K562 (cell line): ENCODE measurements at regions not wholly inside any gene's neighbourhood (a gene's known extent, or its start where the extent isn't known, plus 50 kb on each side); places are given as distances from the start of the nearest gene placed in this dataset.

Source experiments
- ATAC-seq: fragments of 200-7000 bp; cut with Tn5 transposase; 3 replicates; pipeline ENCODE4 v1.9.1; 2020; ENCODE audit warnings: moderate library complexity
- BruUV-seq: library from RNA; stranded (reverse); fragments of 400-500 nt; replicated peaks from 2 replicates; lab custom pipeline; 2021; lab: Mats Ljungman, UMichigan
- CTCF ChIA-PET: fragments of 300-600 bp; formaldehyde crosslinking; extraction: SDS; loops from one replicate; lab custom pipeline; 2021; ENCODE audit warnings: low intra/inter-chr PET ratio; lab: Yijun Ruan, JAX
- POLR2A ChIA-PET: fragments of 300-600, 350-650 bp; sonication (Branson Sonifier 250); formaldehyde crosslinking; extraction: SDS; loops from one replicate; lab custom pipeline; 2021; ENCODE audit warnings: antibody characterized with exemption, inconsistent platforms; lab: Yijun Ruan, JAX
- DNase-seq, 4 experiments: peaks; one replicate each; pipeline versions ENCODE4 v3.0.0 to v3.0.0-alpha.2; 2011 to 2018; ENCODE audit warnings: low spot score in 3 of 4, mixed read lengths in 3 of 4; ENCODE audit errors: extremely low read depth in 1 of 4
- FAIRE-seq: peaks from 2 replicates; lab custom pipeline; 2011; peaks lifted over from hg19 to GRCh38; lab: Jason Lieb, UNC
- H2AFZ ChIP-seq: 2 replicates; pipeline ENCODE4 v1.6.0; 2011; ENCODE audit warnings: low read depth, low read length, control low read depth, inconsistent platforms
- H3K27ac ChIP-seq: fragments of 200-600 bp; 3 replicates; pipeline ENCODE4 v1.8.0; 2011; ENCODE audit warnings: low read depth, mild to moderate bottlenecking, control low read depth, inconsistent platforms, low read length, moderate library complexity, mixed read lengths; ENCODE audit errors: extremely low read depth
- H3K27me3 ChIP-seq, 2 experiments: fragments of 300-600 bp in 1 of 2; 2 replicates in 1 of 2; 3 replicates in 1 of 2; pipeline versions ENCODE4 v1.6.0 to v1.8.0; 2011; ENCODE audit warnings: inconsistent platforms in 2 of 2, low read length in 2 of 2, mild to moderate bottlenecking in 1 of 2, mixed read lengths in 1 of 2, moderate library complexity in 1 of 2; ENCODE audit not compliant: control insufficient read depth in 2 of 2, insufficient read depth in 2 of 2
- H3K36me3 ChIP-seq: fragments of 300-600 bp; 3 replicates; pipeline ENCODE4 v1.8.0; 2011; ENCODE audit warnings: mild to moderate bottlenecking, low read length, inconsistent platforms; ENCODE audit not compliant: control insufficient read depth, insufficient read depth
- H3K4me1 ChIP-seq, 2 experiments: fragments of 200-600 bp in 1 of 2; replicated peaks in 1 of 2; 2 replicates in 1 of 2; 3 replicates in 1 of 2; pipeline versions ENCODE4 v1.5.1 to v1.8.0; 2011; ENCODE audit warnings: inconsistent platforms in 2 of 2, low read length in 2 of 2, mild to moderate bottlenecking in 1 of 2, mixed read lengths in 1 of 2, moderate library complexity in 1 of 2; ENCODE audit not compliant: control insufficient read depth in 2 of 2, insufficient read depth in 2 of 2
- H3K4me2 ChIP-seq: 2 replicates; pipeline ENCODE4 v1.6.1; 2011; ENCODE audit warnings: low read length, control low read depth, inconsistent platforms, mixed read lengths; ENCODE audit not compliant: insufficient read depth
- H3K4me3 ChIP-seq: fragments of 200-600 bp; sonication (generic), shearing (Covaris generic); 2 replicates; pipeline ENCODE4 v1.5.1; 2016; ENCODE audit warnings: control low read depth, inconsistent platforms
- H3K79me2 ChIP-seq: fragments of 200-600 bp; 3 replicates; pipeline ENCODE4 v1.8.0; 2011; ENCODE audit warnings: low read length, inconsistent platforms; ENCODE audit not compliant: control insufficient read depth, insufficient read depth
- H3K9ac ChIP-seq, 2 experiments: 2 replicates each; pipeline versions ENCODE4 v1.6.0 to v1.6.1; 2011; ENCODE audit warnings: low read depth in 2 of 2, low read length in 2 of 2, control low read depth in 1 of 2, inconsistent platforms in 1 of 2, mild to moderate bottlenecking in 1 of 2, mixed read lengths in 1 of 2; ENCODE audit not compliant: insufficient read depth in 1 of 2
- H3K9me1 ChIP-seq: one replicate; pipeline ENCODE4 v1.6.0; 2011; ENCODE audit warnings: inconsistent platforms, mild to moderate bottlenecking, low read length, moderate library complexity; ENCODE audit not compliant: control insufficient read depth, insufficient read depth
- H3K9me3 ChIP-seq: replicated peaks from 2 replicates; pipeline ENCODE4 v1.5.1; 2011; ENCODE audit warnings: low read depth, low read length, inconsistent platforms; ENCODE audit not compliant: control insufficient read depth, insufficient read depth
- H4K20me1 ChIP-seq: replicated peaks from 2 replicates; pipeline ENCODE4 v1.6.1; 2011; ENCODE audit warnings: low read length, inconsistent platforms, mixed read lengths; ENCODE audit not compliant: control insufficient read depth, insufficient read depth
- CHD4 ChIP-seq: fragments of 200-600 bp; sonication (generic); IDR thresholded peaks from 3 replicates; pipeline ENCODE4 v1.6.1; 2012; ENCODE audit warnings: low read depth, mild to moderate bottlenecking, mixed read lengths, low read length, inconsistent platforms; ENCODE audit not compliant: insufficient read depth, insufficient replicate concordance, poor library complexity, severe bottlenecking
- COPS2 ChIP-seq: fragments of 450-650 bp; conservative IDR thresholded peaks from 2 replicates; pipeline ENCODE4 v1.6.1; 2016; ENCODE audit warnings: mild to moderate bottlenecking, moderate library complexity
- DACH1 ChIP-seq: fragments of 450-650 bp; IDR thresholded peaks from 2 replicates; pipeline ENCODE4 v1.6.1; 2018; ENCODE audit not compliant: partially characterized antibody
- EGR1 ChIP-seq: fragments of 450-650 bp; conservative IDR thresholded peaks from 2 replicates; pipeline ENCODE4 v1.6.1; 2017; ENCODE audit warnings: mild to moderate bottlenecking
- KDM4B ChIP-seq, 2 experiments: fragments of 450-650 bp in 1 of 2; sonication (generic) in 1 of 2; IDR thresholded peaks; 2 replicates each; pipeline ENCODE4 v1.6.1; 2016 to 2017; ENCODE audit warnings: borderline replicate concordance in 2 of 2, antibody characterized with exemption in 1 of 2, low read depth in 1 of 2, mild to moderate bottlenecking in 1 of 2
- L3MBTL2 ChIP-seq: fragments of 450-650 bp; IDR thresholded peaks from 2 replicates; pipeline ENCODE4 v1.6.1; 2016; ENCODE audit warnings: mild to moderate bottlenecking, moderate library complexity
- MTA1 ChIP-seq: fragments of 450-650 bp; IDR thresholded peaks from 2 replicates; pipeline ENCODE4 v1.6.1; 2017; ENCODE audit warnings: borderline replicate concordance
- ZBTB1 ChIP-seq: sonication (generic); formaldehyde crosslinking; IDR thresholded peaks from 2 replicates; pipeline ENCODE4 v1.8.1; 2023; ENCODE audit warnings: missing genetic modification reagents, low read depth, mild to moderate bottlenecking, borderline replicate concordance
- ZNF507 ChIP-seq: conservative IDR thresholded peaks from 2 replicates; pipeline ENCODE4 v1.6.1; 2017; ENCODE audit warnings: missing genetic modification characterization, missing compliant biosample characterization
- ZNF830 ChIP-seq: fragments of 250-450 bp; sonication (Bioruptor Pico); IDR thresholded peaks from 2 replicates; pipeline ENCODE4 v1.5.0; 2021; ENCODE audit warnings: mild to moderate bottlenecking
- WGBS: fragments of 100-300 bp; shearing (Covaris generic); methylation state at CpG from one replicate; pipeline ENCODE4 v1.1.6; 2016; ENCODE audit warnings: low coverage, mixed read lengths; ENCODE audit not compliant: insufficient coverage; ENCODE audit errors: missing lambda C conversion rate; 5-methylcytosine and 5-hydroxymethylcytosine counted together
- in situ Hi-C: fragments of 300-500 bp; cut with MboI; formaldehyde crosslinking; loops from 4 replicates; pipeline ENCODE4 v1.15.0; 2018; ENCODE audit warnings: inconsistent platforms, mixed read lengths
- intact Hi-C: fragments of 100-400 bp; cut with micrococcal nuclease; formaldehyde crosslinking; loops from 2 replicates; pipeline ENCODE4 v1.14.2; 2022
- TF ChIP-seq, protein P1 (sequence below): fragments of 450-650 bp; formaldehyde crosslinking; IDR thresholded peaks from 2 replicates; pipeline ENCODE4 v1.4.0; 2020; ENCODE audit warnings: mild to moderate bottlenecking, moderate library complexity
- TF ChIP-seq, protein P2 (sequence below): sonication (generic); formaldehyde crosslinking; IDR thresholded peaks from 2 replicates; pipeline ENCODE4 v1.8.0; 2022; ENCODE audit warnings: mild to moderate bottlenecking, missing genetic modification reagents, borderline replicate concordance

DNA sequence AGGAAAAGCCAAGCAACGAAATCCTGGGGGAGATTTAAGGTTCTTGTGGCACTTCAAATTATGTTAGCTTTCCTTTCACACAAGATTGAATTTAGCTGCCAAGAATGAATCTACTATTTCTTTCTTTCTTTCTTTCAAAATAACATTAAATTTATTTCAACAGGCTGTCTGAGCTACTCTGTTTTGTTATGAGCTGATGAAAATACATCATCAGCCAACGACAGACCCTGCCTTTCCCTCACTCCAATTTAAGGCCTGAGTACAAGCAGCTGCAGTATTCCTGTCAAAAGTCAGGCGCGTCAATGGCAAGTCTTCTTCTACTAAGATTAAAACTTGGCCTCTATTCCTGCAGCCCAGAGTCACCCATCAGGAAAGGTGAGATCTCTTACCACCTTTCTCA, 347.7 kb upstream of the FLRT2 start:
- Histone ChIP-seq H2AFZ (no peak overlapping the region), H4K20me1 (no peaks in the 10 kb centered on the region), H3K27me3 (no peaks in the 10 kb centered on the region), H3K27ac (no peak overlapping the region), H3K36me3 (no peaks in the 10 kb centered on the region), H3K9ac (no peak overlapping the region), H3K4me1 (no peaks in the 10 kb centered on the region), H3K9me3 (0 out of 2 replicates have a peak, but pooled peaks cover 2% of the 10 kb centered on the region), H3K4me3 (no peak overlapping the region), H3K9me1 (no peaks in the 10 kb centered on the region), H3K79me2 (no peaks in the 10 kb centered on the region), H3K4me2 (no peak overlapping the region)
- CTCF ChIA-PET: no interaction called here
- in situ Hi-C loops (no loop called here), intact Hi-C loops (no loop called here)
- BruUV-seq: no TSS peak
- TF ChIP-seq ZNF830 (CRISPR knock-in tag): no peak
- TF ChIP-seq ZBTB1: no peak
- no peak for TF ChIP-seq L3MBTL2
- no peak for TF ChIP-seq MTA1
- TF ChIP-seq COPS2: no peak
- no peak for TF ChIP-seq ZNF507 (tag)
- TF ChIP-seq KDM4B (IDR thresholded peaks at IDR 0.05; ENCODE audit: borderline replicate concordance in 2 of 2, low read depth in 1 of 2): no peak
- no peak for TF ChIP-seq EGR1
- TF ChIP-seq DACH1: no peak
- TF ChIP-seq CHD4: no peak
- TF ChIP-seq, protein P1, sequence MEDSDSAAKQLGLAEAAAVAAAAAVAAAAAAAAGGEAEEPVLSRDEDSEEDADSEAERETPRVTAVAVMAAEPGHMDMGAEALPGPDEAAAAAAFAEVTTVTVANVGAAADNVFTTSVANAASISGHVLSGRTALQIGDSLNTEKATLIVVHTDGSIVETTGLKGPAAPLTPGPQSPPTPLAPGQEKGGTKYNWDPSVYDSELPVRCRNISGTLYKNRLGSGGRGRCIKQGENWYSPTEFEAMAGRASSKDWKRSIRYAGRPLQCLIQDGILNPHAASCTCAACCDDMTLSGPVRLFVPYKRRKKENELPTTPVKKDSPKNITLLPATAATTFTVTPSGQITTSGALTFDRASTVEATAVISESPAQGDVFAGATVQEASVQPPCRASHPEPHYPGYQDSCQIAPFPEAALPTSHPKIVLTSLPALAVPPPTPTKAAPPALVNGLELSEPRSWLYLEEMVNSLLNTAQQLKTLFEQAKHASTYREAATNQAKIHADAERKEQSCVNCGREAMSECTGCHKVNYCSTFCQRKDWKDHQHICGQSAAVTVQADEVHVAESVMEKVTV: no peak
- TF ChIP-seq, protein P2, sequence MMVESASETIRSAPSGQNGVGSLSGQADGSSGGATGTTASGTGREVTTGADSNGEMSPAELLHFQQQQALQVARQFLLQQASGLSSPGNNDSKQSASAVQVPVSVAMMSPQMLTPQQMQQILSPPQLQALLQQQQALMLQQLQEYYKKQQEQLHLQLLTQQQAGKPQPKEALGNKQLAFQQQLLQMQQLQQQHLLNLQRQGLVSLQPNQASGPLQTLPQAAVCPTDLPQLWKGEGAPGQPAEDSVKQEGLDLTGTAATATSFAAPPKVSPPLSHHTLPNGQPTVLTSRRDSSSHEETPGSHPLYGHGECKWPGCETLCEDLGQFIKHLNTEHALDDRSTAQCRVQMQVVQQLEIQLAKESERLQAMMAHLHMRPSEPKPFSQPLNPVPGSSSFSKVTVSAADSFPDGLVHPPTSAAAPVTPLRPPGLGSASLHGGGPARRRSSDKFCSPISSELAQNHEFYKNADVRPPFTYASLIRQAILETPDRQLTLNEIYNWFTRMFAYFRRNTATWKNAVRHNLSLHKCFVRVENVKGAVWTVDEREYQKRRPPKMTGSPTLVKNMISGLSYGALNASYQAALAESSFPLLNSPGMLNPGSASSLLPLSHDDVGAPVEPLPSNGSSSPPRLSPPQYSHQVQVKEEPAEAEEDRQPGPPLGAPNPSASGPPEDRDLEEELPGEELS (CRISPR knock-in tag): no peak
- WGBS: 0% methylated on average over 4 of the region's 4 CpGs
- FAIRE-seq (no peak), ATAC-seq (no peak), DNase-seq (no peak)
- POLR2A ChIA-PET: no interaction called here
